Uterus (tissue), 3 donors: ENCODE measurements at regions not wholly inside any gene's neighbourhood (a gene's known extent, or its start where the extent isn't known, plus 50 kb on each side); places are given as distances from the start of the nearest gene placed in this dataset.

Experiments
- DNase-seq, 2 donors: peaks; one replicate each; pipeline ENCODE4 v3.0.0-alpha.2; 2019 to 2020
- H3K27ac ChIP-seq, 2 donors: fragments of 200-600 bp; sonication (generic); 1 replicate in 1 of 2; 2 replicates in 1 of 2; pipeline ENCODE4 v1.5.1; 2016 to 2018
- H3K27me3 ChIP-seq, 2 donors: fragments of 200-600 bp; sonication (generic); one replicate each; pipeline ENCODE4 v1.5.1; 2018 to 2019; ENCODE audit warnings: control low read depth in 1 of 2
- H3K36me3 ChIP-seq, 2 donors: fragments of 200-600 bp; sonication (generic); one replicate each; pipeline ENCODE4 v1.5.1; 2019; ENCODE audit warnings: control low read depth in 1 of 2
- H3K4me1 ChIP-seq, 2 donors: fragments of 200-600 bp; sonication (generic); one replicate each; pipeline ENCODE4 v1.5.1; 2018 to 2019; ENCODE audit warnings: control low read depth in 1 of 2
- H3K4me3 ChIP-seq, 2 donors: fragments of 200-600 bp; sonication (generic); 1 replicate in 1 of 2; 2 replicates in 1 of 2; pipeline ENCODE4 v1.5.1; 2018 to 2019; ENCODE audit warnings: mild to moderate bottlenecking in 1 of 2
- H3K9me3 ChIP-seq, 2 donors: fragments of 200-600 bp; sonication (generic); one replicate each; pipeline ENCODE4 v1.5.1; 2019; ENCODE audit warnings: control low read depth in 1 of 2
- POLR2A ChIP-seq, 2 donors: fragments of 450-650 bp; IDR thresholded peaks; one replicate each; pipeline ENCODE4 v1.6.1; 2016; ENCODE audit warnings: antibody characterized with exemption in 2 of 2, mild to moderate bottlenecking in 1 of 2, moderate library complexity in 1 of 2
- intact Hi-C: fragments of 100-400 bp; cut with DNase I; formaldehyde crosslinking; loops from one replicate; pipeline ENCODE4 v1.15.1; 2023; ENCODE audit warnings: low total_unique reads
- TF ChIP-seq, protein P1 (sequence below), 4 experiments: fragments of 200-600 bp in 2 of 4; fragments of 450-650 bp in 2 of 4; sonication (generic) in 2 of 4; IDR thresholded peaks; one replicate each; pipeline ENCODE4 v1.5.1; 2016 to 2019; ENCODE audit warnings: antibody characterized with exemption in 4 of 4, mild to moderate bottlenecking in 2 of 4, moderate library complexity in 1 of 4
- donor health status: DM: yes; HTN: yes; CAD: no.

DNA sequence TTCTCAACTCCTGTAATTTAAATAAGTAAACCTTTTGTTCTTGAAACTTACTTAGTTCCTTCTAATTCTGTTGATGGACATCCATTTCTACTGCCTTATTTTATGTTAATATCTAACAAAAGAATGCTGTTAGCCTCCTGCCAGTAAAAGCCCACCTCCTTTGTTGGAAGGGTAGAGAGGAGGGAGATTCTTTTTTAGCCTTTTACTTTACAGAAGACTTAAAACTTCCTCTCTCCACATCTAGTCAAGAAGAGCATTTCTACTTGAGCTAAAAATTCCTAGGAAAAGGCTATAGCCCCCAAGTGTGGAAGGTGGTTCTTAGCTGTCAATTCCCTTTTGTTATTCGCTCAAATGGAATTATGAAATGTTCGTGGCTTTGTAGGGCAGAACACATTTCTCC, 118.7 kb downstream of the ZIC3 start:
- Histone ChIP-seq H3K9me3 (no peaks in the 10 kb centered on the region), H3K27me3 (no peaks in the 10 kb centered on the region), H3K27ac (no peak overlapping the region), H3K36me3 (no peaks in the 10 kb centered on the region), H3K4me3 (no peak overlapping the region), H3K4me1 (no peaks in the 10 kb centered on the region)
- intact Hi-C loops = no loop called here
- no peak for DNase-seq
- no peak for TF ChIP-seq POLR2A (IDR thresholded peaks at IDR 0.05)

DNA sequence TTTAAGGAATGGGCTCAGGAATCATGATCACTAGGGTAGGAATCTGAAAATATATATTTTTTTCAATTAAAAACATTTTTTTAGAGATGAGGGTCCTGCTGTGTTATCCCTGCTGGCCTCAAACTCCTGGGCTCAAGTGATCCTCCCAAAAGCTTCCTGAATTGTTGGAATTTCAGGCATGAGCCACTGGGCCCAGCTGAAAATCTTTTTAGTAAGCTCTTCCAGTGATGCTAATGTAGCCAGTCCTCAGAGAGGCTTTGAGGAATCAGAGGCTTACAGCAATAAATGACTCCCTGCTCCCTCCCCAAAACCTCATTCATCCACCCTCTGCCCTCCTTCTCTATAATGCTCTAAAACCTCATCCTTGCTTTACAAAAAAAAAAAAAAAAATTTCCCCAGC, 129.5 kb downstream of the ZIC3 start:
- H3K4me1 ChIP-seq = no peaks in the 10 kb centered on the region
- no peak for DNase-seq
- no peaks in the 10 kb centered on the region for H3K9me3 ChIP-seq
- H3K27me3 ChIP-seq = no peaks in the 10 kb centered on the region
- no peak overlapping the region for H3K27ac ChIP-seq
- no peak overlapping the region for H3K4me3 ChIP-seq
- no peaks in the 10 kb centered on the region for H3K36me3 ChIP-seq
- TF ChIP-seq, protein P1, sequence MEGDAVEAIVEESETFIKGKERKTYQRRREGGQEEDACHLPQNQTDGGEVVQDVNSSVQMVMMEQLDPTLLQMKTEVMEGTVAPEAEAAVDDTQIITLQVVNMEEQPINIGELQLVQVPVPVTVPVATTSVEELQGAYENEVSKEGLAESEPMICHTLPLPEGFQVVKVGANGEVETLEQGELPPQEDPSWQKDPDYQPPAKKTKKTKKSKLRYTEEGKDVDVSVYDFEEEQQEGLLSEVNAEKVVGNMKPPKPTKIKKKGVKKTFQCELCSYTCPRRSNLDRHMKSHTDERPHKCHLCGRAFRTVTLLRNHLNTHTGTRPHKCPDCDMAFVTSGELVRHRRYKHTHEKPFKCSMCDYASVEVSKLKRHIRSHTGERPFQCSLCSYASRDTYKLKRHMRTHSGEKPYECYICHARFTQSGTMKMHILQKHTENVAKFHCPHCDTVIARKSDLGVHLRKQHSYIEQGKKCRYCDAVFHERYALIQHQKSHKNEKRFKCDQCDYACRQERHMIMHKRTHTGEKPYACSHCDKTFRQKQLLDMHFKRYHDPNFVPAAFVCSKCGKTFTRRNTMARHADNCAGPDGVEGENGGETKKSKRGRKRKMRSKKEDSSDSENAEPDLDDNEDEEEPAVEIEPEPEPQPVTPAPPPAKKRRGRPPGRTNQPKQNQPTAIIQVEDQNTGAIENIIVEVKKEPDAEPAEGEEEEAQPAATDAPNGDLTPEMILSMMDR (IDR thresholded peaks at IDR 0.05) = no peak
- no peak for TF ChIP-seq POLR2A (IDR thresholded peaks at IDR 0.05)
- intact Hi-C loops = no loop called here

DNA sequence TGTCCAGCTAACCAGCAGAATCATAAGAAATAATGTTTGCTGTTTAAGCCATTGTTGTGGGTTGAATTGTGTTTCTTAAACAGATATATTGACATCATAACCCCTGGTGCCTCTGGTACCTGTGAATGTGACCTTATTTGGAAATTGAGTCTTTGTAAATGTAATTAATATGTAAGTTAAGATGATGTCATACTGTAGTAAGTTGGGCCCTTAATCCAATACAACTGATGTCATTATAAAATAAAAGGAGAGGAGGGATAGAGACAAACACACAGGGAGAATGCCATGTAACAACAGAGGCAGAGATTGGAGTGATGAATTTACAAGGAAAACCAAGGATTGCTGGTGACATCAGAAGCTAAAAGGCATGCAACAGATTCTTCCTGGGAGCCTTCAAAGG, 141.4 kb downstream of the ZIC3 start:
- TF ChIP-seq, protein P1 (IDR thresholded peaks at IDR 0.05) = no peak
- TF ChIP-seq POLR2A (IDR thresholded peaks at IDR 0.05) = no peak
- Histone ChIP-seq H3K4me1 (no peaks in the 10 kb centered on the region), H3K9me3 (no peaks in the 10 kb centered on the region), H3K27me3 (no peaks in the 10 kb centered on the region), H3K4me3 (no peak overlapping the region), H3K36me3 (no peaks in the 10 kb centered on the region), H3K27ac (no peak overlapping the region)
- no peak for DNase-seq
- intact Hi-C loops = no loop called here

DNA sequence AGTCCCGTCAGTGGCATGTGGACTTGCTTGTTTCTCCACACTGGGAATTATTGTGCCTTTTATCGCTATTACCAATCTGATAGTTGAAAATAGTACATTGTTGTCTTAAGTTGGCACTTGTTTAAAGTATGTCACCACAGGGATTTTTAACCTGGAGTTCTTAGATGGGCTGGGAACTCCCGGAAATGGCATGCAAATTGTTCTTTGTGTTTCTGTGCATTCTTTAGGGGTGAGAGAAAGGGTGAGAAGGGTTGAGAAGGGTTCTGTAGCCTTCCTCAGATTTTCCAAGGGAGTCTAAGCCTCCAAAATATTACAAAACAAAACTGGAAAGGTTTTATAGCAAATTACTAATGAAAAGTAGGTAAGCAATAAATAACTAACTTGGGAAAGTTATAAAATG, 176.9 kb downstream of the ZIC3 start:
- H3K27me3 ChIP-seq = no peaks in the 10 kb centered on the region
- H3K27ac ChIP-seq = no peak overlapping the region
- no peak overlapping the region for H3K4me3 ChIP-seq
- H3K36me3 ChIP-seq = no peaks in the 10 kb centered on the region
- H3K4me1 ChIP-seq = no peaks in the 10 kb centered on the region
- TF ChIP-seq POLR2A (IDR thresholded peaks at IDR 0.05) = no peak
- TF ChIP-seq, protein P1 (IDR thresholded peaks at IDR 0.05) = no peak
- DNase-seq = no peak
- intact Hi-C loops = no loop called here
- no peaks in the 10 kb centered on the region for H3K9me3 ChIP-seq

DNA sequence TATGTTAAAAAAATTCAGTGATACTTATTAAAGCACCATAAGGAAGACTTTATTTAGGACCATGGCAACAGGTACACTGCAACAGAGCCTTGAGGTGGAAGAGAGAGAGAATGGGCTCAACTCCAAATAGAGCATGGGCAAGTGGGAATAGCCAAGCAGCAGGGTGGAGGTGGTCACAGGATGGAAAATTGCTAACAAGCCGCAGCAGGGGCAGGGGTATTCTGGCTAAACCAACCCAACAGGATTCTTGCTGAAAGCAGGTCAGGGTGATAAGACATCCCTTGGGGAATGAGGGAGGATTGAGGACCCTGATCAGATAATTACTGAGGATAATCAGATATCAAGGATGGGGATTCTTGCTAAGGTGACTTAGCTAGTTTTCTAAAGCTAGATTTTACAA, 177.5 kb downstream of the ZIC3 start:
- intact Hi-C loops = no loop called here
- H3K4me1 ChIP-seq = no peaks in the 10 kb centered on the region
- H3K9me3 ChIP-seq = no peaks in the 10 kb centered on the region
- no peak overlapping the region for H3K27ac ChIP-seq
- TF ChIP-seq, protein P1 (IDR thresholded peaks at IDR 0.05) = no peak
- TF ChIP-seq POLR2A (IDR thresholded peaks at IDR 0.05) = no peak
- no peak overlapping the region for H3K4me3 ChIP-seq
- H3K36me3 ChIP-seq = no peaks in the 10 kb centered on the region
- DNase-seq = no peak
- no peaks in the 10 kb centered on the region for H3K27me3 ChIP-seq

DNA sequence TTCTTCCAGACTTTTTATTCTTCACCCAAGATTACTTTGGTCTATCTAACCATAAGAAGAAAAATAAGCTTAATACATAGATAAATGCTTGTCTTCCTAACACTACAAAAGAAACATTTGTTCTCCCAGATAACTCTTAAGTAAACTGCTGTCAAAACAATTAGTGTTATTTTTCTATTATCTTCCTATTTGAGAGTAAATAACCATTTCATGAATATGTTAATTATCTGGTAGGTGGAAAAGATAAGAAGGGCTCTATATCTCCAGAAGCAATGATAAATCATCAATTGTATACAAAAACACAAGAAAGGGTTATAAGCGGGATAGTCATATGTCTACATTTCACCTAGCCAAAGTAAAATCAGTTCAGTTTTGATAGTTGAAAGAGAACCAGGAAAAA, 180.4 kb downstream of the ZIC3 start:
- TF ChIP-seq, protein P1 (IDR thresholded peaks at IDR 0.05) = no peak
- no peak for TF ChIP-seq POLR2A (IDR thresholded peaks at IDR 0.05)
- Histone ChIP-seq H3K36me3 (no peaks in the 10 kb centered on the region), H3K27me3 (no peaks in the 10 kb centered on the region), H3K27ac (no peak overlapping the region), H3K4me1 (no peaks in the 10 kb centered on the region), H3K4me3 (no peak overlapping the region), H3K9me3 (no peaks in the 10 kb centered on the region)
- intact Hi-C loops = no loop called here
- no peak for DNase-seq
